Stomach (tissue), 4 donors: ENCODE measurements at regions not wholly inside any gene's neighbourhood (a gene's known extent, or its start where the extent isn't known, plus 50 kb on each side); places are given as distances from the start of the nearest gene placed in this dataset.

Experiments used
- POLR2AphosphoS5 ChIP-seq, 3 donors: sonication (generic); formaldehyde crosslinking; IDR thresholded peaks; one replicate each; pipeline ENCODE4 v1.6.1; 2016; ENCODE audit warnings: antibody characterized with exemption in 3 of 3
- TF ChIP-seq, protein P1 (sequence below), 7 experiments: fragments of 450-650 bp in 4 of 7; fragments of 200-600 bp in 3 of 7; sonication (generic) in 3 of 7; IDR thresholded peaks; one replicate each; pipeline ENCODE4 v1.5.1; 2016 to 2019; ENCODE audit warnings: antibody characterized with exemption in 7 of 7, control low read depth in 2 of 7, mild to moderate bottlenecking in 1 of 7

DNA sequence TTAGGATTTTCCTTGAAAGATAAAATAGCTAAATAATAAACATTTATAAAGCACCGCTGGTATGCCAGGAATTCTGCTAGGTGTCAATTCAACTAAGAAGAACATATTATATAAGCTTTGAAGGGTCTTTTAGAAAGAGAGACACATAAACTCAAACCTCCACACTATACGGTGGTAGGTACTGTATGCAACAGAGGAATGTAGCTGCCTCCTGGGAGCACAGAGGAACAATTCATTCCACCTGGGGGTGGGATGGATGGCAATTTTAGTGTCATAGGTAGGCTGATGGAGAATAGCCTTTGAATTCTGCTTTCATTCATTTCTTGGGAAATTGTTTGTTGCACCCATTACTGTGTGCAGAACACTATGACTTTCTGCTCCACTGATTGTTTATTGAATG is 447.1 kb upstream of the MAP3K7 start:
- TF ChIP-seq POLR2AphosphoS5 (IDR thresholded peaks at IDR 0.05), result no peak
- TF ChIP-seq, protein P1, sequence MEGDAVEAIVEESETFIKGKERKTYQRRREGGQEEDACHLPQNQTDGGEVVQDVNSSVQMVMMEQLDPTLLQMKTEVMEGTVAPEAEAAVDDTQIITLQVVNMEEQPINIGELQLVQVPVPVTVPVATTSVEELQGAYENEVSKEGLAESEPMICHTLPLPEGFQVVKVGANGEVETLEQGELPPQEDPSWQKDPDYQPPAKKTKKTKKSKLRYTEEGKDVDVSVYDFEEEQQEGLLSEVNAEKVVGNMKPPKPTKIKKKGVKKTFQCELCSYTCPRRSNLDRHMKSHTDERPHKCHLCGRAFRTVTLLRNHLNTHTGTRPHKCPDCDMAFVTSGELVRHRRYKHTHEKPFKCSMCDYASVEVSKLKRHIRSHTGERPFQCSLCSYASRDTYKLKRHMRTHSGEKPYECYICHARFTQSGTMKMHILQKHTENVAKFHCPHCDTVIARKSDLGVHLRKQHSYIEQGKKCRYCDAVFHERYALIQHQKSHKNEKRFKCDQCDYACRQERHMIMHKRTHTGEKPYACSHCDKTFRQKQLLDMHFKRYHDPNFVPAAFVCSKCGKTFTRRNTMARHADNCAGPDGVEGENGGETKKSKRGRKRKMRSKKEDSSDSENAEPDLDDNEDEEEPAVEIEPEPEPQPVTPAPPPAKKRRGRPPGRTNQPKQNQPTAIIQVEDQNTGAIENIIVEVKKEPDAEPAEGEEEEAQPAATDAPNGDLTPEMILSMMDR (IDR thresholded peaks at IDR 0.05), result no peak
